PC-3 (cell line): ENCODE measurements at regions not wholly inside any gene's neighbourhood (a gene's known extent, or its start where the extent isn't known, plus 50 kb on each side); places are given as distances from the start of the nearest gene placed in this dataset.

Experiments used
- CTCF ChIP-seq: fragments of 300-600 bp; sonication (generic); conservative IDR thresholded peaks from 2 replicates; pipeline ENCODE4 v1.5.1; 2017; ENCODE audit warnings: antibody characterized with exemption, low read depth, mild to moderate bottlenecking, low read length
- EZH2 ChIP-seq: fragments of 300-600 bp; sonication (generic); IDR thresholded peaks from one replicate; pipeline ENCODE4 v1.6.1; 2017; ENCODE audit warnings: antibody characterized with exemption, mild to moderate bottlenecking, low read length; ENCODE audit not compliant: unreplicated experiment

DNA sequence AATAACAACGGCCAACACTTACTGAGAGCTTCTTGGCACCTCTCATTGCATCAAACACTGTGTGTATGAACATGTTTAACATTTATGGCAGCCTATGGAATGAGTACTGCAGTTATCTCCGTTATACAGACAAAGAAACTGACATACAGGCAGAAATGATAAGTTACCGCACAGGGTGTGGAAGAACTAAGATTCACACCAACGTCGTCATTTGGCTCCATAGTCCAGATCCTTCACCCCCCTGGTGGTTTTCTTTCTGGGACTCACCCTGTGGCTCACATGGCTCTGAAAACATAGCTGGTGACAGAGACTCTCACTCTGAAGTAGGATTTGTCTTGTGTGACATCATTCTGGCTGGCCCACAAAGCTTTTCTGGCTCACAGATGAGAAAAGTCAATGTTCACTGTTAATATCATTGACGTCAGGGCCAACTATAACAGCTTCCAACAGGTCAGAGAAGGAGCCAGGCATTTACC, 230.1 kb downstream of the DLEU7 start:
- no peak for TF ChIP-seq EZH2
- no peak for TF ChIP-seq CTCF
